MV-4-11 (cell line): ENCODE measurements at regions not wholly inside any gene's neighbourhood (a gene's known extent, or its start where the extent isn't known, plus 50 kb on each side); places are given as distances from the start of the nearest gene placed in this dataset.

Source experiments
- DNase-seq: peaks from one replicate; lab custom pipeline; 2025; lab: John Stamatoyannopoulos, UW

DNA sequence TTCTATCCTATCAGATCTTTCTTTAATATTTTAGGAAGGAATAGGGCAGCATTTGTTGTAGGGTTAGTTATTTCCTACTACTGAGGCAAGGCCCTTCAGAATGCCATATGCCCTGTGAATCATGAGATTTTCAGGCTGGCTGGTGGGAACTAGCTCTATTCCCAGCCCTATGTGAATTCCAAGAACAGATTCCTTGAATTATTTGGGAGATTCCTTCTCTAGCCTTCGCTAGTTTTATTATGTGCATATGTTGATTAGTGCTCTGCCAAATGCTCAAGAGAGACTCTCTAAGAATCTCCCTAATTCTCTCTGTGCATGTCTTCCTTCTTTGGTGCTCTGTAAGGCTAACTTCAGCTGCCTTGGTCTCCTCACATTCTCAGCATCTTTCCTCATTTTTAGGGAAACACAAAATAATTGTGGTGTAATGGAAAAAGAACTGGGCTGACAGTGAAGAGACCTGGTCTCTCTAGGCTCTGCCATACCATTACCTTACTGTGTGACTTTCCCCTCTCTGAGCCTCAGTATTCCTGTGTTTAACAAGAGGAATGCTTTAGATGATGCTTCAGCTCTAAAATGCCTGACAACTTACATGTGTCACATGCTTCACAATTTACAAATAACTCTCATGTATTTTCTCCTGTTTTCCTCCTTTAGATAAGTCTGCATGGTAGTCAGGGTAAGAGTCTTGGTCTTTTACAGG is 79.7 kb downstream of the VMA21 start:
- no peak for DNase-seq

DNA sequence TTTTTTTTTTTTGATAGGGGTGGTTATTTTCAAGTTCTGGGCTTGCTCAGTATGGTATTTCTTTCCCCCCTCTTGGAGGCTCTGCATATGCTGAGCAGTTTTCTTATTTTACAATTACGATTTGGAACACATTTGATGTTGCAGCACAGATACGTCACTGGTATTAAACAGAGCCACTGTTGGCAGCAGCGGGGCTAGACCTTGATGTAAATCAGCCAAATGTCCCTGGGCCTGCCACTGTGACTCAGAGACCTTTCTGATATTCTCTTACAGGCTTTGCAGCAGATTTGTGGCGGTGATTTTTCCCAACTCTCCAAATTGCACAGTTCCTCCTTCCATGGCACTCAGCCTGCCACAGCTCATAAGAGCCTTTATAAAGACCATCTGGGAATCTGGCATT is 81.1 kb downstream of the VMA21 start:
- DNase-seq = no peak

GRCh38 chrX:151488677-151489076 is 74.8 kb upstream of the PASD1 start:
- DNase-seq = peak; percentile 67

- no peak for DNase-seq
Observed at GRCh38 chrX:151505796-151506195, 57.7 kb upstream of the PASD1 start.

DNA sequence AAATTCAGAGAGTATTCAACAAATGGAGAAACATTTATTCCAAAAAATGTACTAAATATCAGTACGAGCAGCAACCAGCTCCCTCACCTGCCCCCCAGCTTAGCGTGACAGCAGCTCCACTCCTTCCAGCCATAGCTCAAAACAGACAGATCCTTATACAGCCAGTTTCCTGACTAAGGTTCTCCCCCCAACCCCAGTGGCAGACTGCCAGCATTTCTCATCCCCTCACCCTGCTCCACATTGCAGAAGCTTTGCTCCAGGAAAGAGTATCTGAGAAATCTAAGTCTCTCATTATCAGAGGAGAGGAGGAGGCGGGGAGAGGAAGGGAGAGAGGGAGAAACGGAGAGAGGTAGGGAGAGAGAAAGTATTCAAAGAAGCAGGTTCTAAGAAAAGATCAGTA is 53.3 kb upstream of the PASD1 start:
- no peak for DNase-seq

- DNase-seq = no peak
Observed at GRCh38 chrX:151513472-151513871, 50.0 kb upstream of the PASD1 start.
